ENCODE measurements at regions not wholly inside any gene's neighbourhood (a gene's known extent, or its start where the extent isn't known, plus 50 kb on each side); places are given as distances from the start of the nearest gene placed in this dataset.

DNA sequence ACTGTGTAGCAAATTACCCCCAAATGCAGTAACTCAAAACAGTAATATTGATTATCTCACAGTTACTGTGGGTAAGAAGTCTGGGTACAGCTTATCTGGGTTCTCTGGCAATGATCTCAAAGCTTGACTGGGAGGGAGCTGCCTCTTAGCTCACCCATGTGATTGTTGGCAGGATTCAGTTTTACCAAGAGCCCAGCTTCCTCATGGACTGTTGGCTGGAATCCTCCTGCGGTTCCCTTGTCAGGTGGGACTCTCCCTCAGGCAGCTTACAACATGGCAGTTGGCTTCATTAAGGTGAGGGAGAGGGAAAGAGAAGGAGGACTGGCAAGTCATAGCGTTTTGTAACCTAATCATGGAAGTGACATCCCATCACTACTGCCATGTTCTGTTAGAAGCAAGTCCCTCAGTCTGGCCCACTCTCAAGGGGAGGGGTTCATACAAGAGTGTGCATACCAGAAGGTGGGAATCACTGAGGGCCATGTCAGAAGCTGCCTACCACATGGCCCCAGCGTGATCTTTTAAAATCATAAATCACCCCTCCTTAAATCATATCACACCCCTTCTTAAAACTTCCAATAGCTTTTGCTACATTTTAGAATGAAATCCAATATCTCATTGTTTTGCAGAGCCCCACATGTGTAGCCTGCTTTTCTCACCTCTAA is 108.1 kb downstream of the OLFM4 start:
- Histone ChIP-seq H3K4me3 (no peak overlapping the region), H3K79me2 (ENCODE audit: low read depth) (no peaks in the 10 kb centered on the region), H3K27me3 (no peaks in the 10 kb centered on the region), H2AFZ (replicated peaks) (no peak overlapping the region), H4K20me1 (ENCODE audit: low read depth) (no peaks in the 10 kb centered on the region), H3K9me3 (ENCODE audit: low read depth) (no peaks in the 10 kb centered on the region), H3K4me2 (no peak overlapping the region), H3K4me1 (peaks cover 8% of the 10 kb centered on the region), H3K9ac (no peak overlapping the region), H3K27ac (no peak overlapping the region), H3F3A (ENCODE audit: low read depth) (no peaks in the 10 kb centered on the region), H3K36me3 (no peaks in the 10 kb centered on the region)
- no peak overlapping the region for H3K4me3 Mint-ChIP-seq
- H3K36me3 Mint-ChIP-seq = no peaks in the 10 kb centered on the region
- TF ChIP-seq, protein P1, sequence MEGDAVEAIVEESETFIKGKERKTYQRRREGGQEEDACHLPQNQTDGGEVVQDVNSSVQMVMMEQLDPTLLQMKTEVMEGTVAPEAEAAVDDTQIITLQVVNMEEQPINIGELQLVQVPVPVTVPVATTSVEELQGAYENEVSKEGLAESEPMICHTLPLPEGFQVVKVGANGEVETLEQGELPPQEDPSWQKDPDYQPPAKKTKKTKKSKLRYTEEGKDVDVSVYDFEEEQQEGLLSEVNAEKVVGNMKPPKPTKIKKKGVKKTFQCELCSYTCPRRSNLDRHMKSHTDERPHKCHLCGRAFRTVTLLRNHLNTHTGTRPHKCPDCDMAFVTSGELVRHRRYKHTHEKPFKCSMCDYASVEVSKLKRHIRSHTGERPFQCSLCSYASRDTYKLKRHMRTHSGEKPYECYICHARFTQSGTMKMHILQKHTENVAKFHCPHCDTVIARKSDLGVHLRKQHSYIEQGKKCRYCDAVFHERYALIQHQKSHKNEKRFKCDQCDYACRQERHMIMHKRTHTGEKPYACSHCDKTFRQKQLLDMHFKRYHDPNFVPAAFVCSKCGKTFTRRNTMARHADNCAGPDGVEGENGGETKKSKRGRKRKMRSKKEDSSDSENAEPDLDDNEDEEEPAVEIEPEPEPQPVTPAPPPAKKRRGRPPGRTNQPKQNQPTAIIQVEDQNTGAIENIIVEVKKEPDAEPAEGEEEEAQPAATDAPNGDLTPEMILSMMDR (IDR thresholded peaks at IDR 0.05) = no peak
- TF ChIP-seq EZH2phosphoT487 (IDR thresholded peaks at IDR 0.05) (no peak), EZH2 (IDR thresholded peaks at IDR 0.05) (no peak)
- H3K9me3 Mint-ChIP-seq = no peaks in the 10 kb centered on the region
- H3K27ac Mint-ChIP-seq = no peak overlapping the region
- DNase-seq (ENCODE audit: low spot score) = no peak
- no peaks in the 10 kb centered on the region for H3K27me3 Mint-ChIP-seq (ENCODE audit: insufficient read depth, low read depth)
- H3K4me1 Mint-ChIP-seq = peaks cover 6% of the 10 kb centered on the region

DNA sequence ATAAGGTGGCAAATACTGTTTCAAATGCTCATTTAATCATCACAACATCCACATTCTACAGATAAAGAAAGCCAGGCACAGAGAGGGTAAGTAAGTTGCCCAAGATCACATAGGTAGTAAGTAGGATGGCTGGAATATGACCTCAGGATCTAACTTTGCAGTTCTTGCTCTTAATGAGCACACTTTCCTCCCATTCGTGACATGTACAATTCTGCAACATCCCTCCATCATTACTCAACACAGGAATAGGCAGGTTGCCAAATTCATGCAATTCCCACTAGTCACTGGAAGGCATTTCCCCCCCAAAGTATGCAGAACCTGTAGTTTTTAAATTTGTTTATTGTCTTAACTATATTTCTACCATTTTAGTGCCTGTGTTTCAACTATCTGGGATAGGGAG is 109.2 kb downstream of the OLFM4 start:
- Histone ChIP-seq H3K27ac (no peak overlapping the region), H3K36me3 (no peaks in the 10 kb centered on the region)
- no peaks in the 10 kb centered on the region for H3K9me3 Mint-ChIP-seq

DNA sequence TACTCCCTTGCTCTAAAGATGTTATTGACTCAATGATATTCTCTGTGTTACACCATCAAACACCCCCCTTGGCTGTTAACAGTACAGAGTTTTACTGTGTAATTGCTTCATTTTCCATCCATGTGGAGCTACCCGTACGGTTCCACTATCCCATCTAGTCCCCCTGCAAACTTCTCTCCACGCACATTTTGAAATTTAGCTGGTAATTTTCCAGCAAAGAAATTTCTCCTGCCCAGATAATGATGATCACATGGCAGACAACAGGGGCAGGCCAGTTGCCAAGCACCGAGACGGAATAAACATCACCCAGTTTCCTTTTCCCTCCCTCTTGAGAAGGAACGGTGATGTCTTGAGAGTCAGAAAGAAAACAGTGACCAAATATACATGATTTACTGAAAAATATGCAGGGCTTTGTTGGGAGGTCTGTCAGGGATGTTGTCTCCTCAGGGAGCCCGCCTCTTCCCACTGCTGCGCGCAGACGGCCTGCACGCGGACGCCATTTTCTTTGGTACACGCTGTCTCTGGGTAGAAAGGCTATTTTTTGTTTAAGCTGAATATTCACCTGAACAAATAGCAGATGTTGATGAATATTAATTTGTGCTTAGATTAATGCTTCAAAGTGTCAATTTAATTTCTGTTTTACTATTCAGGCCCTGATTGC is 109.9 kb downstream of the OLFM4 start:
- Histone ChIP-seq H4K20me1 (ENCODE audit: low read depth) (no peaks in the 10 kb centered on the region), H3F3A (ENCODE audit: low read depth) (no peaks in the 10 kb centered on the region), H3K4me2 (no peak overlapping the region), H3K27me3 (no peaks in the 10 kb centered on the region), H3K36me3 (no peaks in the 10 kb centered on the region), H3K27ac (no peak overlapping the region), H3K9ac (no peak overlapping the region), H3K4me3 (no peak overlapping the region), H3K4me1 (peaks cover 8% of the 10 kb centered on the region), H2AFZ (replicated peaks) (no peak overlapping the region), H3K79me2 (ENCODE audit: low read depth) (no peaks in the 10 kb centered on the region), H3K9me3 (ENCODE audit: low read depth) (no peaks in the 10 kb centered on the region)
- Mint-ChIP-seq H3K4me1 (peaks cover 6% of the 10 kb centered on the region), H3K9me3 (no peaks in the 10 kb centered on the region), H3K27me3 (ENCODE audit: insufficient read depth, low read depth) (no peaks in the 10 kb centered on the region), H3K4me3 (no peak overlapping the region), H3K27ac (no peak overlapping the region), H3K36me3 (no peaks in the 10 kb centered on the region)
- DNase-seq (ENCODE audit: low spot score) = no peak
- no peak for TF ChIP-seq EZH2 (IDR thresholded peaks at IDR 0.05)
- TF ChIP-seq, protein P1 (IDR thresholded peaks at IDR 0.05) = no peak
- no peak for TF ChIP-seq EZH2phosphoT487 (IDR thresholded peaks at IDR 0.05)

More for the DNA sequence above, 109.2 kb downstream of the OLFM4 start:
- Histone ChIP-seq H3K79me2 (ENCODE audit: low read depth) (no peaks in the 10 kb centered on the region), H3K27me3 (no peaks in the 10 kb centered on the region), H3K4me2 (no peak overlapping the region), H4K20me1 (ENCODE audit: low read depth) (no peaks in the 10 kb centered on the region), H2AFZ (replicated peaks) (no peak overlapping the region), H3K9me3 (ENCODE audit: low read depth) (no peaks in the 10 kb centered on the region), H3K9ac (no peak overlapping the region), H3K4me3 (no peak overlapping the region), H3K4me1 (peaks cover 8% of the 10 kb centered on the region), H3F3A (ENCODE audit: low read depth) (no peaks in the 10 kb centered on the region)
- TF ChIP-seq, protein P1 (IDR thresholded peaks at IDR 0.05) = no peak
- TF ChIP-seq EZH2 (IDR thresholded peaks at IDR 0.05) (no peak), EZH2phosphoT487 (IDR thresholded peaks at IDR 0.05) (no peak)
- DNase-seq (ENCODE audit: low spot score) = no peak
- no peaks in the 10 kb centered on the region for H3K27me3 Mint-ChIP-seq (ENCODE audit: insufficient read depth, low read depth)
- H3K4me3 Mint-ChIP-seq = no peak overlapping the region
- H3K4me1 Mint-ChIP-seq = peaks cover 6% of the 10 kb centered on the region
- H3K36me3 Mint-ChIP-seq = no peaks in the 10 kb centered on the region
- no peak overlapping the region for H3K27ac Mint-ChIP-seq
